Activated CD8-positive, alpha-beta memory T cell treated with anti-CD3 and anti-CD28 coated beads, Interleukin-2, amount 10 ng/mL, durations not matched to agents 7 days and 5 days (primary cell): ENCODE measurements at regions not wholly inside any gene's neighbourhood (a gene's known extent, or its start where the extent isn't known, plus 50 kb on each side); places are given as distances from the start of the nearest gene placed in this dataset.
A peak's percentile ranks its signal among the peaks of the same experiment; 100 is the strongest.
"Not testable (repeated sequence)": the region's sequence is repeated elsewhere in the genome, so short reads cannot be mapped to it uniquely, and the experiment has no call there.

Source experiments
- ATAC-seq: fragments of 150-1000 bp; cut with Tn5 transposase; one replicate; pipeline ENCODE4 v1.10.0; 2021; ENCODE audit warnings: moderate library complexity
- CTCF ChIA-PET: fragments of 350-600 bp; sonication (Branson Sonifier 250); formaldehyde crosslinking; loops from one replicate; lab custom pipeline; 2021; ENCODE audit warnings: antibody characterized with exemption; lab: Charles Lee
- DNase-seq: peaks from one replicate; pipeline ENCODE4 v3.0.0-alpha.2; 2020
- H3K27ac Mint-ChIP-seq: one replicate; pipeline ENCODE4 v1.8.0; 2021; ENCODE audit warnings: mild to moderate bottlenecking, mixed read lengths
- H3K27me3 Mint-ChIP-seq: one replicate; pipeline ENCODE4 v1.8.0; 2021; ENCODE audit warnings: mixed read lengths
- H3K36me3 Mint-ChIP-seq: one replicate; pipeline ENCODE4 v1.8.0; 2021; ENCODE audit warnings: mild to moderate bottlenecking, mixed read lengths
- H3K4me1 Mint-ChIP-seq: one replicate; pipeline ENCODE4 v1.8.0; 2021; ENCODE audit warnings: mixed read lengths
- H3K4me3 Mint-ChIP-seq: one replicate; pipeline ENCODE4 v1.8.0; 2021; ENCODE audit warnings: mild to moderate bottlenecking, moderate library complexity, mixed read lengths
- H3K9me3 Mint-ChIP-seq: one replicate; pipeline ENCODE4 v1.8.0; 2022; ENCODE audit warnings: low read depth, mixed read lengths

GRCh38 chr20:30912661-30913026 lies 344.8 kb upstream of the DEFB115 start:
- ATAC-seq, H3K4me3 Mint-ChIP-seq, DNase-seq, H3K36me3 Mint-ChIP-seq, H3K27ac Mint-ChIP-seq, CTCF ChIA-PET, H3K4me1 Mint-ChIP-seq: not testable (repeated sequence)
- H3K27me3 Mint-ChIP-seq = peaks cover 29% of the 10 kb centered on the region
- peaks cover 20% of the 10 kb centered on the region for H3K9me3 Mint-ChIP-seq

GRCh38 chr20:30916404-30916803 lies 341.1 kb upstream of the DEFB115 start:
- DNase-seq, ATAC-seq, H3K36me3 Mint-ChIP-seq, H3K4me1 Mint-ChIP-seq, H3K4me3 Mint-ChIP-seq, CTCF ChIA-PET, H3K27ac Mint-ChIP-seq, H3K9me3 Mint-ChIP-seq: not testable (repeated sequence)
- peaks cover 24% of the 10 kb centered on the region for H3K27me3 Mint-ChIP-seq

- H3K4me1 Mint-ChIP-seq = no peaks in the 10 kb centered on the region
- DNase-seq (no peak), ATAC-seq (no peak)
- H3K27me3 Mint-ChIP-seq = no peaks in the 10 kb centered on the region
- peaks cover 4% of the 10 kb centered on the region for H3K9me3 Mint-ChIP-seq
- no peaks in the 10 kb centered on the region for H3K36me3 Mint-ChIP-seq
- H3K27ac Mint-ChIP-seq = no peak overlapping the region
- no peak overlapping the region for H3K4me3 Mint-ChIP-seq
- CTCF ChIA-PET = no interaction called here
Observed at GRCh38 chr20:30919514-30920188, 337.8 kb upstream of the DEFB115 start.

GRCh38 chr20:30921286-30922071 lies 336.0 kb upstream of the DEFB115 start:
- CTCF ChIA-PET = no interaction called here
- Mint-ChIP-seq H3K4me1 (no peaks in the 10 kb centered on the region), H3K27ac (no peak overlapping the region), H3K36me3 (no peaks in the 10 kb centered on the region), H3K27me3 (no peaks in the 10 kb centered on the region), H3K9me3 (peaks cover 4% of the 10 kb centered on the region), H3K4me3 (no peak overlapping the region)
- DNase-seq (no peak), ATAC-seq (no peak)

GRCh38 chr20:30922129-30922528 lies 335.3 kb upstream of the DEFB115 start:
- no peaks in the 10 kb centered on the region for H3K27me3 Mint-ChIP-seq

GRCh38 chr20:30937790-30938189 lies 319.7 kb upstream of the DEFB115 start:
- DNase-seq (no peak), ATAC-seq (no peak)
- H3K4me1 Mint-ChIP-seq = no peaks in the 10 kb centered on the region
- H3K4me3 Mint-ChIP-seq = no peak overlapping the region
- no peak overlapping the region for H3K27ac Mint-ChIP-seq
- no peaks in the 10 kb centered on the region for H3K27me3 Mint-ChIP-seq
- no peaks in the 10 kb centered on the region for H3K9me3 Mint-ChIP-seq
- peaks cover 7% of the 10 kb centered on the region for H3K36me3 Mint-ChIP-seq
- CTCF ChIA-PET = no interaction called here

More at GRCh38 chr20:30922129-30922528, 335.3 kb upstream of the DEFB115 start:
- no peaks in the 10 kb centered on the region for H3K4me1 Mint-ChIP-seq
- H3K27ac Mint-ChIP-seq = no peak overlapping the region
- no peak overlapping the region for H3K4me3 Mint-ChIP-seq
- no peak for DNase-seq
- H3K9me3 Mint-ChIP-seq = peaks cover 4% of the 10 kb centered on the region
- H3K36me3 Mint-ChIP-seq = no peaks in the 10 kb centered on the region
- ATAC-seq = no peak
- CTCF ChIA-PET = no interaction called here

GRCh38 chr20:30949761-30950160 lies 307.7 kb upstream of the DEFB115 start:
- no peak for DNase-seq
- ATAC-seq = no peak
- CTCF ChIA-PET = no interaction called here
- no peaks in the 10 kb centered on the region for H3K4me1 Mint-ChIP-seq
- no peaks in the 10 kb centered on the region for H3K36me3 Mint-ChIP-seq
- no peak overlapping the region for H3K4me3 Mint-ChIP-seq
- H3K9me3 Mint-ChIP-seq = no peaks in the 10 kb centered on the region
- no peak overlapping the region for H3K27ac Mint-ChIP-seq
- H3K27me3 Mint-ChIP-seq = no peaks in the 10 kb centered on the region

- H3K27me3 Mint-ChIP-seq, H3K36me3 Mint-ChIP-seq, H3K9me3 Mint-ChIP-seq, H3K4me3 Mint-ChIP-seq, ATAC-seq, DNase-seq, CTCF ChIA-PET, H3K27ac Mint-ChIP-seq, H3K4me1 Mint-ChIP-seq: not testable (repeated sequence)
Observed at GRCh38 chr20:30951088-30951487, 306.4 kb upstream of the DEFB115 start.

- H3K9me3 Mint-ChIP-seq, H3K36me3 Mint-ChIP-seq, DNase-seq, H3K4me3 Mint-ChIP-seq, H3K4me1 Mint-ChIP-seq, H3K27me3 Mint-ChIP-seq, CTCF ChIA-PET, ATAC-seq, H3K27ac Mint-ChIP-seq: not testable (repeated sequence)
Observed at GRCh38 chr20:30956649-30957048, 300.8 kb upstream of the DEFB115 start.

- CTCF ChIA-PET, ATAC-seq: not testable (repeated sequence)
Observed at GRCh38 chr20:30959208-30959607, 298.3 kb upstream of the DEFB115 start.

GRCh38 chr20:30963591-30963990 lies 293.9 kb upstream of the DEFB115 start:
- Mint-ChIP-seq H3K27ac (no peak overlapping the region), H3K27me3 (no peaks in the 10 kb centered on the region), H3K4me3 (no peak overlapping the region), H3K36me3 (peaks cover 11% of the 10 kb centered on the region), H3K9me3 (no peaks in the 10 kb centered on the region), H3K4me1 (no peaks in the 10 kb centered on the region)
- no peak for ATAC-seq
- CTCF ChIA-PET = no interaction called here
- no peak for DNase-seq

More at GRCh38 chr20:30959208-30959607, 298.3 kb upstream of the DEFB115 start:
- H3K27ac Mint-ChIP-seq, DNase-seq, H3K4me1 Mint-ChIP-seq, H3K36me3 Mint-ChIP-seq, H3K4me3 Mint-ChIP-seq, H3K9me3 Mint-ChIP-seq, H3K27me3 Mint-ChIP-seq: not testable (repeated sequence)

- DNase-seq, H3K27ac Mint-ChIP-seq, CTCF ChIA-PET, H3K9me3 Mint-ChIP-seq, ATAC-seq, H3K4me1 Mint-ChIP-seq, H3K4me3 Mint-ChIP-seq, H3K36me3 Mint-ChIP-seq, H3K27me3 Mint-ChIP-seq: not testable (repeated sequence)
Observed at GRCh38 chr20:30975859-30976258, 281.6 kb upstream of the DEFB115 start.

- Mint-ChIP-seq H3K27me3 (no peaks in the 10 kb centered on the region), H3K4me1 (no peaks in the 10 kb centered on the region), H3K9me3 (peaks cover 6% of the 10 kb centered on the region), H3K27ac (no peak overlapping the region), H3K4me3 (no peak overlapping the region), H3K36me3 (no peaks in the 10 kb centered on the region)
- peak; percentile 33 for DNase-seq
- CTCF ChIA-PET = no interaction called here
- no peak for ATAC-seq
Observed at GRCh38 chr20:30985386-30985785, 272.1 kb upstream of the DEFB115 start.
